ENCODE measurements at regions not wholly inside any gene's neighbourhood (a gene's known extent, or its start where the extent isn't known, plus 50 kb on each side); places are given as distances from the start of the nearest gene placed in this dataset.
A peak's percentile ranks its signal among the peaks of the same experiment; 100 is the strongest.

- H4K91ac ChIP-seq (ENCODE audit: low read length): no peak overlapping the region
- H3K36me3 ChIP-seq (ENCODE audit: control insufficient read depth in 1 of 2, insufficient read depth in 2 of 2, low read depth in 1 of 2, low read length in 2 of 2): no peaks in the 10 kb centered on the region
- no peak for DNase-seq
- no peak overlapping the region for H3K9ac ChIP-seq (ENCODE audit: low read length)
- H3K18ac ChIP-seq (ENCODE audit: low read depth in 1 of 2, low read length in 2 of 2): no peak overlapping the region
- H3K4me3 ChIP-seq (ENCODE audit: insufficient read depth in 1 of 2, low read depth in 1 of 2, low read length in 2 of 2): no peak overlapping the region
- H3K9me3 ChIP-seq (ENCODE audit: control insufficient read depth, low read length): no peaks in the 10 kb centered on the region
- H2AFZ ChIP-seq (ENCODE audit: low read depth, low read length): no peak overlapping the region
- H3K4me2 ChIP-seq (ENCODE audit: low read length, poor library complexity, severe bottlenecking): no peak overlapping the region
- no peak overlapping the region for H2BK5ac ChIP-seq (ENCODE audit: low read depth, low read length, poor library complexity, severe bottlenecking)
- no peak overlapping the region for H3K14ac ChIP-seq (ENCODE audit: low read length in 2 of 2)
- no peaks in the 10 kb centered on the region for H3K27me3 ChIP-seq (ENCODE audit: control insufficient read depth in 1 of 2, insufficient read depth in 1 of 2, low read length in 2 of 2)
- no peak overlapping the region for H2BK12ac ChIP-seq (ENCODE audit: low read length in 2 of 2)
- no peak overlapping the region for H2AK5ac ChIP-seq (ENCODE audit: low read length, severe bottlenecking)
- no peak overlapping the region for H2BK120ac ChIP-seq (ENCODE audit: low read depth, low read length)
- H2BK15ac ChIP-seq (ENCODE audit: low read depth, poor library complexity, severe bottlenecking): no peak overlapping the region
- H4K8ac ChIP-seq (ENCODE audit: low read length): no peak overlapping the region
- WGBS: 18% methylated on average over 1 of the region's 1 CpG
- no peak overlapping the region for H3K4ac ChIP-seq (ENCODE audit: low read depth in 1 of 2, low read length in 2 of 2)
- H3K79me1 ChIP-seq (replicated peaks; ENCODE audit: low read length, poor library complexity, severe bottlenecking): no peaks in the 10 kb centered on the region
- H3K23ac ChIP-seq (ENCODE audit: low read length in 2 of 2): no peak overlapping the region
- peaks cover 4% of the 10 kb centered on the region for H3K4me1 ChIP-seq (ENCODE audit: control insufficient read depth, insufficient read depth, low read depth, low read length)
- H3K27ac ChIP-seq (ENCODE audit: low read length, poor library complexity, severe bottlenecking): no peak overlapping the region
Measured at GRCh38 chr14:53872681-53873089, 83.9 kb downstream of the BMP4 start.

- Histone ChIP-seq H3K14ac (ENCODE audit: low read length in 2 of 2) (no peak overlapping the region), H2AK5ac (ENCODE audit: low read length, severe bottlenecking) (no peak overlapping the region), H3K23ac (ENCODE audit: low read length in 2 of 2) (no peak overlapping the region), H3K9me3 (ENCODE audit: control insufficient read depth, low read length) (no peaks in the 10 kb centered on the region), H4K91ac (ENCODE audit: low read length) (no peak overlapping the region), H3K4me3 (ENCODE audit: insufficient read depth in 1 of 2, low read depth in 1 of 2, low read length in 2 of 2) (no peak overlapping the region), H2BK15ac (ENCODE audit: low read depth, poor library complexity, severe bottlenecking) (no peak overlapping the region), H2BK120ac (ENCODE audit: low read depth, low read length) (no peak overlapping the region), H3K36me3 (ENCODE audit: control insufficient read depth in 1 of 2, insufficient read depth in 2 of 2, low read depth in 1 of 2, low read length in 2 of 2) (no peaks in the 10 kb centered on the region), H3K9ac (ENCODE audit: low read length) (no peak overlapping the region), H3K27me3 (ENCODE audit: control insufficient read depth in 1 of 2, insufficient read depth in 1 of 2, low read length in 2 of 2) (no peaks in the 10 kb centered on the region), H3K4me1 (ENCODE audit: control insufficient read depth, insufficient read depth, low read depth, low read length) (peaks cover 4% of the 10 kb centered on the region), H2BK12ac (ENCODE audit: low read length in 2 of 2) (peak overlapping the region in 1 of 2 experiments; percentile 25), H3K27ac (ENCODE audit: low read length, poor library complexity, severe bottlenecking) (peak overlapping the region; percentile 65), H2AFZ (ENCODE audit: low read depth, low read length) (no peak overlapping the region), H3K4me2 (ENCODE audit: low read length, poor library complexity, severe bottlenecking) (peak overlapping the region; percentile 47), H3K4ac (ENCODE audit: low read depth in 1 of 2, low read length in 2 of 2) (no peak overlapping the region), H3K79me1 (replicated peaks; ENCODE audit: low read length, poor library complexity, severe bottlenecking) (no peaks in the 10 kb centered on the region), H3K18ac (ENCODE audit: low read depth in 1 of 2, low read length in 2 of 2) (no peak overlapping the region), H2BK5ac (ENCODE audit: low read depth, low read length, poor library complexity, severe bottlenecking) (no peak overlapping the region), H4K8ac (ENCODE audit: low read length) (no peak overlapping the region)
- 85% methylated on average over 1 of the region's 2 CpGs for WGBS
- DNase-seq: no peak
Measured at GRCh38 chr14:53871951-53872350, 84.7 kb downstream of the BMP4 start.

DNA sequence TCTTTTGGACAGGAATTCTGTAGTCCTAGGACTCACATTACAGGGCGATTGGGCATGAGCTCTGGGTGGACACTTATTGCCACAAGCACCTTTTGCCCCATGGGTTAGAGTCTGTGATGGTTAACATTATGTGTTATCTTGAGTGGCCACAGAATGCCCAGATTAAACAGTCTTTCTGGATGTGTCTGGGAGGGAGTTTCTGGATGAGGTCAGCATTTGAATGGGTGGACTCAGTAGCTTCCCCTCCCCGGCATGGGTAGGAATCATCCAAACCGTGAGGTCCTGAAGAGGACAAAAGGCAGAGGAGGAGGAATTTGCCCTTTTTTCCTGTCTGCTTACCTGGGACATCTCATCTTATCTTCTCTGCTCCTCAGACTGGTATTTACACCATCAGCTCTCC, 85.6 kb downstream of the BMP4 start:
- no peaks in the 10 kb centered on the region for H3K79me1 ChIP-seq (replicated peaks; ENCODE audit: low read length, poor library complexity, severe bottlenecking)
- no peak overlapping the region for H2BK15ac ChIP-seq (ENCODE audit: low read depth, poor library complexity, severe bottlenecking)
- peak overlapping the region; percentile 12 for H4K8ac ChIP-seq (ENCODE audit: low read length)
- no peaks in the 10 kb centered on the region for H3K36me3 ChIP-seq (ENCODE audit: control insufficient read depth in 1 of 2, insufficient read depth in 2 of 2, low read depth in 1 of 2, low read length in 2 of 2)
- H2BK12ac ChIP-seq (ENCODE audit: low read length in 2 of 2): no peak overlapping the region
- H3K18ac ChIP-seq (ENCODE audit: low read depth in 1 of 2, low read length in 2 of 2): no peak overlapping the region
- peaks cover 5% of the 10 kb centered on the region for H3K4me1 ChIP-seq (ENCODE audit: control insufficient read depth, insufficient read depth, low read depth, low read length)
- H3K27ac ChIP-seq (ENCODE audit: low read length, poor library complexity, severe bottlenecking): no peak overlapping the region
- H2AFZ ChIP-seq (ENCODE audit: low read depth, low read length): no peak overlapping the region
- WGBS: 95% methylated on average over 2 of the region's 3 CpGs
- H3K14ac ChIP-seq (ENCODE audit: low read length in 2 of 2): no peak overlapping the region
- DNase-seq: no peak
- H2BK120ac ChIP-seq (ENCODE audit: low read depth, low read length): no peak overlapping the region
- H3K27me3 ChIP-seq (ENCODE audit: control insufficient read depth in 1 of 2, insufficient read depth in 1 of 2, low read length in 2 of 2): no peaks in the 10 kb centered on the region
- H3K23ac ChIP-seq (ENCODE audit: low read length in 2 of 2): no peak overlapping the region
- no peak overlapping the region for H3K4me3 ChIP-seq (ENCODE audit: insufficient read depth in 1 of 2, low read depth in 1 of 2, low read length in 2 of 2)
- no peak overlapping the region for H4K91ac ChIP-seq (ENCODE audit: low read length)
- H2AK5ac ChIP-seq (ENCODE audit: low read length, severe bottlenecking): peak overlapping the region; percentile 53
- H2BK5ac ChIP-seq (ENCODE audit: low read depth, low read length, poor library complexity, severe bottlenecking): no peak overlapping the region
- H3K9ac ChIP-seq (ENCODE audit: low read length): no peak overlapping the region
- H3K9me3 ChIP-seq (ENCODE audit: control insufficient read depth, low read length): no peaks in the 10 kb centered on the region
- no peak overlapping the region for H3K4ac ChIP-seq (ENCODE audit: low read depth in 1 of 2, low read length in 2 of 2)
- no peak overlapping the region for H3K4me2 ChIP-seq (ENCODE audit: low read length, poor library complexity, severe bottlenecking)

DNA sequence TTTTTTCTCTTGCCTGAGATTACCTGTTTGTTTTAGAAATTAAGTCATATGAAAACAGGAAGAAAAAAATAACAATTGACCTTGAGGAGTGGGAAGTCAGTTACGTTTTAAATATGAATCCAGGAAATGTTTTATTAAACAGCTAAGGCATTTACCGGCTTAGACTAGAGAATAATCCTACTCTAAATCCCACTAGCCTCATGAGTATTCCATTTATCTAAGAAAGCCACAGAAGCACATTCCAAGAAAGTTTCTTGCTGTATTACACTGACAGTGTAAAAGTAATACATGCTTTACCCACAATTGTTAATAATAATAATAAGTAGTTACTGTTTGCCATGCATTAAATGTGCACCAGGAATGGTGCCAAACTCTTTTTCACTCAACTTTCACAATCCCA, 90.9 kb downstream of the BMP4 start:
- Histone ChIP-seq H3K14ac (ENCODE audit: low read length in 2 of 2) (no peak overlapping the region), H3K4me1 (ENCODE audit: control insufficient read depth, insufficient read depth, low read depth, low read length) (peaks cover 1% of the 10 kb centered on the region), H2BK15ac (ENCODE audit: low read depth, poor library complexity, severe bottlenecking) (no peak overlapping the region), H3K27me3 (ENCODE audit: control insufficient read depth in 1 of 2, insufficient read depth in 1 of 2, low read length in 2 of 2) (no peaks in the 10 kb centered on the region), H3K18ac (ENCODE audit: low read depth in 1 of 2, low read length in 2 of 2) (no peak overlapping the region), H2AK5ac (ENCODE audit: low read length, severe bottlenecking) (no peak overlapping the region), H3K79me1 (replicated peaks; ENCODE audit: low read length, poor library complexity, severe bottlenecking) (no peaks in the 10 kb centered on the region), H3K27ac (ENCODE audit: low read length, poor library complexity, severe bottlenecking) (peak overlapping the region; percentile 20), H3K9ac (ENCODE audit: low read length) (no peak overlapping the region), H2BK120ac (ENCODE audit: low read depth, low read length) (no peak overlapping the region), H3K36me3 (ENCODE audit: control insufficient read depth in 1 of 2, insufficient read depth in 2 of 2, low read depth in 1 of 2, low read length in 2 of 2) (no peaks in the 10 kb centered on the region), H3K4ac (ENCODE audit: low read depth in 1 of 2, low read length in 2 of 2) (no peak overlapping the region), H4K91ac (ENCODE audit: low read length) (no peak overlapping the region), H2BK5ac (ENCODE audit: low read depth, low read length, poor library complexity, severe bottlenecking) (no peak overlapping the region), H2AFZ (ENCODE audit: low read depth, low read length) (no peak overlapping the region), H3K9me3 (ENCODE audit: control insufficient read depth, low read length) (no peaks in the 10 kb centered on the region), H3K4me3 (ENCODE audit: insufficient read depth in 1 of 2, low read depth in 1 of 2, low read length in 2 of 2) (no peak overlapping the region), H3K23ac (ENCODE audit: low read length in 2 of 2) (no peak overlapping the region), H2BK12ac (ENCODE audit: low read length in 2 of 2) (no peak overlapping the region), H4K8ac (ENCODE audit: low read length) (no peak overlapping the region), H3K4me2 (ENCODE audit: low read length, poor library complexity, severe bottlenecking) (no peak overlapping the region)
- 78% methylated on average over 1 of the region's 2 CpGs for WGBS
- DNase-seq: no peak
